GM12874 (cell line): ENCODE measurements at regions not wholly inside any gene's neighbourhood (a gene's known extent, or its start where the extent isn't known, plus 50 kb on each side); places are given as distances from the start of the nearest gene placed in this dataset.

Experiments used
- CTCF ChIP-seq: IDR thresholded peaks from 2 replicates; pipeline ENCODE4 v1.5.1; 2011; ENCODE audit warnings: low read depth, mild to moderate bottlenecking, control low read depth, low read length, moderate library complexity; ENCODE audit not compliant: insufficient read depth

- TF ChIP-seq CTCF, result peak; percentile 77
Observed at GRCh38 chr15:55108858-55109518, 87.8 kb downstream of the RSL24D1 start.

- TF ChIP-seq CTCF, result no peak
Observed at GRCh38 chr15:55108448-55108847, 88.3 kb downstream of the RSL24D1 start.

GRCh38 chr15:55106155-55106554 is 90.6 kb downstream of the RSL24D1 start:
- TF ChIP-seq CTCF, result no peak

GRCh38 chr15:55094136-55094535 is 102.6 kb downstream of the RSL24D1 start:
- TF ChIP-seq CTCF, result no peak

GRCh38 chr15:55088207-55088606 is 108.5 kb downstream of the RSL24D1 start:
- TF ChIP-seq CTCF, result no peak

- no peak for TF ChIP-seq CTCF
Observed at GRCh38 chr15:55084673-55085072, 112.1 kb downstream of the RSL24D1 start.

GRCh38 chr15:55084216-55084615 is 112.5 kb downstream of the RSL24D1 start:
- TF ChIP-seq CTCF, result no peak
